ENCODE measurements at regions not wholly inside any gene's neighbourhood (a gene's known extent, or its start where the extent isn't known, plus 50 kb on each side); places are given as distances from the start of the nearest gene placed in this dataset.

- DNase-seq (ENCODE audit: low read depth in 2 of 2): no peak
These were observed 736.9 kb upstream of the KIRREL3 start for GRCh38 chr11:127737499-127737898.

- DNase-seq (ENCODE audit: low read depth in 2 of 2): no peak
These were observed 733.0 kb upstream of the KIRREL3 start for GRCh38 chr11:127733552-127733951.

GRCh38 chr11:127726367-127726766 lies 725.8 kb upstream of the KIRREL3 start:
- DNase-seq (ENCODE audit: low read depth in 2 of 2): no peak

GRCh38 chr11:127723714-127724113 lies 723.1 kb upstream of the KIRREL3 start:
- DNase-seq (ENCODE audit: low read depth in 2 of 2): no peak

GRCh38 chr11:127713226-127713625 lies 712.7 kb upstream of the KIRREL3 start:
- DNase-seq (ENCODE audit: low read depth in 2 of 2): no peak

GRCh38 chr11:127711748-127712147 lies 711.2 kb upstream of the KIRREL3 start:
- no peak for DNase-seq (ENCODE audit: low read depth in 2 of 2)

GRCh38 chr11:127710831-127711230 lies 710.3 kb upstream of the KIRREL3 start:
- DNase-seq (ENCODE audit: low read depth in 2 of 2): no peak

GRCh38 chr11:127709960-127710359 lies 709.4 kb upstream of the KIRREL3 start:
- DNase-seq (ENCODE audit: low read depth in 2 of 2): no peak

- no peak for DNase-seq (ENCODE audit: low read depth in 2 of 2)
These were observed 693.1 kb upstream of the KIRREL3 start for GRCh38 chr11:127693686-127694085.

- DNase-seq (ENCODE audit: low read depth in 2 of 2): no peak
These were observed 682.8 kb upstream of the KIRREL3 start for GRCh38 chr11:127683321-127683720.

GRCh38 chr11:127679816-127680545 lies 679.4 kb upstream of the KIRREL3 start:
- no peak for DNase-seq (ENCODE audit: low read depth in 2 of 2)

- DNase-seq (ENCODE audit: low read depth in 2 of 2): no peak
These were observed 678.1 kb upstream of the KIRREL3 start for GRCh38 chr11:127678631-127679030.

- no peak for DNase-seq (ENCODE audit: low read depth in 2 of 2)
These were observed 677.3 kb upstream of the KIRREL3 start for GRCh38 chr11:127677660-127678425.

GRCh38 chr11:127675581-127675980 lies 675.0 kb upstream of the KIRREL3 start:
- DNase-seq (ENCODE audit: low read depth in 2 of 2): no peak

GRCh38 chr11:127674754-127675153 lies 674.2 kb upstream of the KIRREL3 start:
- DNase-seq (ENCODE audit: low read depth in 2 of 2): no peak

- no peak for DNase-seq (ENCODE audit: low read depth in 2 of 2)
These were observed 670.0 kb upstream of the KIRREL3 start for GRCh38 chr11:127670374-127671119.

- no peak for DNase-seq (ENCODE audit: low read depth in 2 of 2)
These were observed 655.7 kb upstream of the KIRREL3 start for GRCh38 chr11:127656116-127656836.

GRCh38 chr11:127653076-127653475 lies 652.5 kb upstream of the KIRREL3 start:
- DNase-seq (ENCODE audit: low read depth in 2 of 2): no peak

GRCh38 chr11:127651888-127652221 lies 651.3 kb upstream of the KIRREL3 start:
- no peak for DNase-seq (ENCODE audit: low read depth in 2 of 2)

GRCh38 chr11:127651175-127651887 lies 650.8 kb upstream of the KIRREL3 start:
- DNase-seq (ENCODE audit: low read depth in 2 of 2): no peak

GRCh38 chr11:127649958-127650357 lies 649.4 kb upstream of the KIRREL3 start:
- DNase-seq (ENCODE audit: low read depth in 2 of 2): no peak

Data from stimulated activated CD4-positive, alpha-beta T cell treated with anti-CD3 and anti-CD28 coated beads, Interleukin-1b, Interleukin-23, amount 100 ng/mL, for 4 hours (primary cell).